GM12864 (cell line): ENCODE measurements at regions not wholly inside any gene's neighbourhood (a gene's known extent, or its start where the extent isn't known, plus 50 kb on each side); places are given as distances from the start of the nearest gene placed in this dataset.

Source experiments
- DNase-seq: peaks from one replicate; pipeline ENCODE4 v3.0.0-alpha.2; 2011; ENCODE audit warnings: low read depth
- H3K4me3 ChIP-seq: 2 replicates; pipeline ENCODE4 v1.5.1; 2011; ENCODE audit warnings: mild to moderate bottlenecking, low read depth, low read length, control low read depth
- TF ChIP-seq, protein P1 (sequence below): IDR thresholded peaks from 2 replicates; pipeline ENCODE4 v1.5.1; 2011; ENCODE audit warnings: low read depth, mild to moderate bottlenecking, moderate library complexity, low read length, control low read depth, inconsistent platforms; ENCODE audit errors: missing control alignments

DNA sequence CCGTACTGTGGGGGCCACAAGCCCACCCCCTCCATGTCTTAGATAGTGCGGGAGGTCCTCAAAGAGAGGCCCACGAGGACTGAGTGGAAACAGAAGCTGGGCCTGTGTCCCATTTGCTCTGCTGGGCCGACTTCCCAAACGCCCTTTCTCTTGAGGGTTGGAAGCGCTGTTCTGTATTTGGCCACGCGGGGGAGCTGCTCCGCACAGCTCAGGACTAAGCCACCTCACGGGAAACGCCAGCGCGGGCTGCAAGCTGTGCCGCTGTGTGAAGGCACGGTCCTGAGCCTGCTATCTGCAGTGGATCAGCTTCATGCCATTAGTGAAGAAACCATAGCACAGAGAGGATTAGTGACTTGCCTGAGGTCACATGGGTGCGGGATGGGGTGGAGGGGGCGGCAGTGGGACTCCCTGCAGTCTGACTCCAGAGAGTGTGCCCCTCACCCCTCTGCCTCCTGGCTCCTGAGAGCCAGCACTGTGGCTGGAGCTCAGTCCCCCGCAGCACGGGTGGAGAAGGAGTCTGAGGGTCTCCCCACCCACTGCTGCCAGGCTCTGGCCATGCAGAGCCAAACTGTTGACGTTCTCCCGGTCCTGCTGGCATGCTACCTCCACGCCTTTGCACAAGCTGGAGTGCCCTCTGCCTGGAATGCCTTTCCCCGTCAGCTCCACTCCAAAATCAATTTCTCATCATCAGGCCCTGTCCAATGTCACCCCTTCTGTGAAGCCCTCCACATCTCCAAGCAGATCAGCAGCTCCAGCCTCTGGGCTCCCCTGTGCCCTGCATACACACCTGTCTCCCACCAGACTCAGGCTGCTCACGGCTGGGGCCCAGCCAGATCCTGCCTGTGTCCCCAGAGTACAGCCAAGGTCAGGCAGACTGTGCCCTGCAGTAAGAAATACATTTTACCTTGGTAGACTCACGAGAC, 51.5 kb upstream of the LRRC32 start:
- no peak overlapping the region for H3K4me3 ChIP-seq
- TF ChIP-seq, protein P1, sequence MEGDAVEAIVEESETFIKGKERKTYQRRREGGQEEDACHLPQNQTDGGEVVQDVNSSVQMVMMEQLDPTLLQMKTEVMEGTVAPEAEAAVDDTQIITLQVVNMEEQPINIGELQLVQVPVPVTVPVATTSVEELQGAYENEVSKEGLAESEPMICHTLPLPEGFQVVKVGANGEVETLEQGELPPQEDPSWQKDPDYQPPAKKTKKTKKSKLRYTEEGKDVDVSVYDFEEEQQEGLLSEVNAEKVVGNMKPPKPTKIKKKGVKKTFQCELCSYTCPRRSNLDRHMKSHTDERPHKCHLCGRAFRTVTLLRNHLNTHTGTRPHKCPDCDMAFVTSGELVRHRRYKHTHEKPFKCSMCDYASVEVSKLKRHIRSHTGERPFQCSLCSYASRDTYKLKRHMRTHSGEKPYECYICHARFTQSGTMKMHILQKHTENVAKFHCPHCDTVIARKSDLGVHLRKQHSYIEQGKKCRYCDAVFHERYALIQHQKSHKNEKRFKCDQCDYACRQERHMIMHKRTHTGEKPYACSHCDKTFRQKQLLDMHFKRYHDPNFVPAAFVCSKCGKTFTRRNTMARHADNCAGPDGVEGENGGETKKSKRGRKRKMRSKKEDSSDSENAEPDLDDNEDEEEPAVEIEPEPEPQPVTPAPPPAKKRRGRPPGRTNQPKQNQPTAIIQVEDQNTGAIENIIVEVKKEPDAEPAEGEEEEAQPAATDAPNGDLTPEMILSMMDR: peak; percentile 96
- peak; percentile 10 for DNase-seq

DNA sequence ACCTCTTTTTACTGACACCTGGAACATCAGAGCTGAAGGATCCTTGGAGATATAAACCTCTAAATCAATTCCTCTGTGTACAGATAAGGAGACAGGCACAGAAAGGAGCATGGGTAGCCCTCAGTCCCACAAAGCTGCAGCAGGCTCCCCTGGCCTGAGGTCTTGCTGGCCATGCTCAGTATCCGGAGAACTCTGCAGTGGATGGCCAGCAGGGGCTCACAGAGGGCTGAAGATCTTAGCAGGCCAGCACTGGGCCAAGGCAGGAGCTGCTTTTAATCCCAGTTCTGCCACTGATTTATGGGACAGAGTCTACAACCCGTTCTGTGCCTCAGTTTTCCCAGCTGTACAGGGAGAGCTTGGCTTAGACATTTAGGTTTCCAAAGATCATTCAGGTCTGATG, 52.6 kb upstream of the LRRC32 start:
- H3K4me3 ChIP-seq: no peak overlapping the region
- DNase-seq: no peak
- TF ChIP-seq, protein P1: peak; percentile 5

DNA sequence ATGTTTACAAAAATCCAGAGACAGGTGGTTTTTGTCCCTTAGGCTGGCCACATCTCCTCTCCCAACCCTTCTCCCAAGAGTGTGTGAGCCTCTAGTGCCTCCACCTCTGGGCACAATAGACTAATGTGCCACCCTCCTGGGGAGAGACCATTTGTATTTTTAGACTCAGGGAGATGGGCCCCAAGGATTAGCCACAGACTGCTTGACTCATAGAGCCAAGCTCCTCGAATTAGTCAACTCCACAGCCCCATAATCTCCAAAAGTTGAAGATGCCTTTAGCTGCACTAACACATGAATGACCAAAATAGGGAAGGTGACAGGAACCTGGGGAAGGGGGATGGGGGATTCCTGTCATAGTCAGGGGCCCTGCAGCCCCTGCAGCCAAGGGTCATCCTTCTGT, 53.0 kb upstream of the LRRC32 start:
- no peak for DNase-seq
- TF ChIP-seq, protein P1: no peak
- H3K4me3 ChIP-seq: no peak overlapping the region

DNA sequence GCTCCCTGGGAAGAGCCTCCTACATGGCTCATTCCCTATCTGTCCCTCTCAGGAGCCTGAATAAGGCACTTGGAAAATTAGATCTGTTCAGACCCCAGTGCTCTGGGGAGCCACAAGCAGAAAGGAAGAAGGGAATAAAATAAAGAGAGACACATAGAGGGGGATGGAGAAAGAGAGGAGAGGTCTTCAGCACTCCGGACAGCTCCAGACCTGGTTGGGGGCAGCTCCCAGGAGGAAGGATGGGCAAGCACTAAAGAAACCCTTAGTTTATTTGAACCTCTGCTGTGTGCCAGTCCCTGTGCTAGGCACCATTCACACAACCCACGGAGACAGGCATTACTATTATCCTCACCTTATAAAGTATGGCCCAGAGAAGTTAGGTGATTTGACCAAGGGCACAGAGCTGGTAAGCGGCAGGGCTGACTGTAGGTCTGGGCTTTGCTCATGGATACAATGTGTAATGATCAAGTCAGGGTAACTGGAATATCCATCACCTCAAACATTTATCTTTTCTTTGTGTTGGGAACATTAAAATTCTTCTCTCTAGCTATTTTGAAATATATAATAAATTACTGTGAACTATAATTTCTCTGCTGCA, 53.7 kb upstream of the LRRC32 start:
- TF ChIP-seq, protein P1: no peak
- DNase-seq: no peak
- no peak overlapping the region for H3K4me3 ChIP-seq

DNA sequence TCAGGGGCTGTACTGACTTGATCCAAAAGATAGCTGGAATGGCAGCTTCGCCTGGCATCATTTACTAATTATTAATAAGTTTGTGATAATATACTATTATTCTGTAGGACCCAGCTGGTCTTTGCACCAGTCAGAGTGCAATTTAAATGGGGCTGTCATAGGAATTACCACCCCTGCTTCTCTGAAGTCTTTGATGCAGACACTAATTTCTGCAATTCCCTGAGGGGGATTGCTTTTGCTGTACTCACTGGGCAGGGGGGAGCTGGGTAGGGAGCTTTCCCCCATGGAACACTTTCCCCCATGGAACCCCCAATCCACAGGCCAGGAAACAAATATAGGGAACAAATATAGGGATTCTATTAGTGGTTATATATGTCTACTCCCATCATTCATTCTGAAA, 54.9 kb upstream of the TSKU start:
- DNase-seq: no peak
- TF ChIP-seq, protein P1: no peak
- no peak overlapping the region for H3K4me3 ChIP-seq

DNA sequence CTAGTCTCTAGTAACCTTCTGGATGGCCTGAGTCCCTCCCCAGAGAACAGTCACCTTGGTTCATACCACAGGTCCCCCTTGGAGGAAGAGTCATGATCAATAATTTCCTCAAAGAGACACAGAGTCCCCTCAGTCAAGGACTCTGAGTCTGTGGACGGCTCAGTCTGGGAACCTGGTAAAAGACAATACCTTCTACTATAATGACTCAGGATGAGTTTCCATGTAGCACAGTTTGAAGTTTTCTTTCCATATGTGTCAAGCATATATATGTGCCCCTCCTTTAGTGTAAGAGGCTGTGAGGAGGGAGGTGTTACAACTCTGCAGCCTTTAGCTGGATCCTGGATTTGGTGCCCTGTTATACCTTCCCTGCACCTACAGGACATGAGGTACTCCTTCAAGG, 54.4 kb upstream of the TSKU start:
- TF ChIP-seq, protein P1: no peak
- no peak overlapping the region for H3K4me3 ChIP-seq
- no peak for DNase-seq
